8988T (cell line): ENCODE measurements at regions not wholly inside any gene's neighbourhood (a gene's known extent, or its start where the extent isn't known, plus 50 kb on each side); places are given as distances from the start of the nearest gene placed in this dataset.
"Not testable (repeated sequence)": the region's sequence is repeated elsewhere in the genome, so short reads cannot be mapped to it uniquely, and the experiment has no call there.

Experiments used
- DNase-seq: peaks from one replicate; pipeline ENCODE4 v3.0.0; 2011

DNA sequence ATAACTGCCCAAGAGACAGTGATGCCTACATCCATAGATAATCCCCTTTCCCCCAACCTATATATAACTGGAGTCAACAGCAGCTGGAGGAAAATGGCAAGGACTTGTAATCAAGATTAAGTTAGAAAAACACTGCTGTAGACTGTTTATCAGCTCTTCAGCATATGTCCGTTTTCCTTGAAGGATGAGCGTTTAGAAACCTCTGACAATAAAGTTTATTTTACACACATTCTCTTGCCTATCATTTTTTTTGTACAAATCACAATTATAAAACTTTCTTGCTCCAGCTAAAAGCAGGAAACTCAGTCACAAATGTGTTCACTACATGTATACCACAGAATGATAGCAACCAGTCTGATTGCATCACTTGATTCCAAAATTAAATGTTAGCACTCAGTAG lies 50.8 kb downstream of the PPIAL4G start:
- DNase-seq, result not testable (repeated sequence)

DNA sequence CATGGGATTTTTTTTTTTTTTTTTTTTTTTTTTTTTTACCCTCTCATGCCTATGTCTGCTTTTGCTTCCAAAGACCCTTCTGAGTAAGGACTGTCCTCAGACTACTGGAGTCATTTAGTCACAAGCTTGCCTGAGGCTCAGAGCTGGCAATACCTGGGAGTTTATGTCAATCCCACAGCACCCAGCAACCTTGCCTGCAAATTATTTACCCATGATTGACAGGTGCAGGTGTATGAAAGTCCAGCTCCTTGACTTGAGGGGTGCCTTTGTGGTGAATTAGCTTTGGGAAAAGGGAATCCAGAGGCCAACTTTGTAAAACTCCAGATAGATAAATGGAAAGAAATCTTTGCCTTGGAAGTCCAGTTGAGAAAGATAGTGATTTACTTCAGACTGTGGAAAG lies 53.2 kb downstream of the PPIAL4G start:
- not testable (repeated sequence) for DNase-seq

DNA sequence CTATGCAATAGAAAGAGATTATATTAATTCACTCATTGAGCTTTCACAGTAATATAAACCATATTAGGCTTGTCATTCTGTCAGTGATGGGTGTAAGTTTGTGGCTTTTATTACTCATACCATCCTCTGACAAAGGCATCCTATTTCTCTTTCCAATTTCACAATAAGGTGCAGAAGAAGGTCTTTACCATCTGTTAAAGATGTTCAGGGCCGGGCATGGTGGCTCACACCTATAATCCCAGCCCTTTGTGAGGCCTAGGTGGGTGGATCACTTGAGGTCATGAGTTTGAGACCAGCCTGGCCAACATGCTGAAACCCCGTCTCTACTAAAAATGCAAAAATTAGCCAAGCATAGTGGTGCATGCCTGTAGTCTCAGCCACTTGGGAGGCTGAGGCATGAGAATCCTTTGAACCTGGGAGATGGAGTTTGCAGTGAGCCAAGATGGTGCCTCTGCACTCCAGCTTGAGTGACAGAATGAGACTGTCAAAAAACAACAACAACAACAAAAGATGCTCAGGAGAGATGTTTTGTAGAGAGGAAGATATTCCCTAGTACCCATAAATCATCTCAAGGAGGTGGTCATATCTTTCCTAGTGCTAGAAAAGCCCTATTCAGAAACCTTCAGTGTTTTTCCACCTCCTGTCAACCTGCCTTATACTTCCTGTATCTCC lies 56.0 kb downstream of the PPIAL4G start:
- not testable (repeated sequence) for DNase-seq

DNA sequence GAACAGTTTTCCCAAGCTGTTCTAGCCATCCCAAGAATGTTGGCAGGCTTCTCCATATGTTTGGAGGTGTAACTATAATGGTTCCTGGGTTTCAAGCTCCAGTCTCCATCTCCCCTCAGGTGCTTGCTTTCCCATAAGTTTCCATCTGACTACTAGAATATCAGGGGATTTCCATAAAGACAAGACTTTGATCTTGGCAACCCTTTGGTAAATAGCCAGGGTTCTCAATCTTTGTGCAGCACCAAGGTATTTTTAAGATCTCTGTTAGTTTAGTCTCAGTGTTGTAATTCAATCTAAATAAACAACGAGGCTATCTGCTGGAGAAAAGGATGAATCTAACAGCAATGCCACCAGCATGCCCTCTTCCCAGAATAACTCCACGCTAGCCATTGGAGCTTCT lies 56.7 kb downstream of the PPIAL4G start:
- DNase-seq, result not testable (repeated sequence)

DNA sequence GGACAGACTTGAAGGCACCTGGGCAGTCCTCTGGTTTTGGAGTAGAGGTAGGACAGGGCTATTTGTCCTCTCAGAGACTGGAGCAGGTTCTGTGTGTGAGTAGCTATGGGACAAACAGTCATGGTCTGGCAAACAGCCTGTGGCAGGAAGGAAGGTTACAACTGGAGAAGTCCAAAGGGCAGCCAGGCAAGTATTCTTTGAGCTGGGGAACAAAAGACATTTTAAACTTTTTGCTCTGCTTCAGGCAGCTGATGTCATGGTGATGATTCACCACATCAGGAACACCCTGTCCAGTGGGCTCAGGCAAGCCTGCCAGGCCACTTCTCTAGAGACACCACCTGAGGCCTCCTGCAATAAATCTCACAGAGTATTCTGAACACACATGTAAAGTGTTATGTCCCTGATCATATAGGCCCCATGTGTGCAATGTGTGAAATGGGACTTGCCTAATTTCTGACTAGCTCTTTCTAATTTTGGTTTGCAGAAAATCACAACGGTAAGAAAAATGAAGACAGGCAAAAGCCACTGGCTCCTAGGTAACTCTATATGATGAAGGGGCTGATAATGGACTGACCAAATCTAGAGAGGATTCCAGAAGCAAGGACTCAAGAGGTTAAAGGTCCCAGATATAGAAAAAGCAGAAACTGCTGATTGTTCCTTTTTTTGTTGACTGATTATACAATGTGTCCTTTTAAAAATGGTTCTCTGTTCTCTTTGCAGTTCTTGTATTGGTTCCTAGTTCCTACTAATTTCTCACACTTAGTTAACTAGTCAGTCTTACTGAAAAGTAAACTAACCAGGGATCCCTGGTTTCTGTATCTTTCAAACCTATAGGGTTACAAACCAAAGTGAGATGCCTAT lies 58.7 kb downstream of the PPIAL4G start:
- DNase-seq, result not testable (repeated sequence)

DNA sequence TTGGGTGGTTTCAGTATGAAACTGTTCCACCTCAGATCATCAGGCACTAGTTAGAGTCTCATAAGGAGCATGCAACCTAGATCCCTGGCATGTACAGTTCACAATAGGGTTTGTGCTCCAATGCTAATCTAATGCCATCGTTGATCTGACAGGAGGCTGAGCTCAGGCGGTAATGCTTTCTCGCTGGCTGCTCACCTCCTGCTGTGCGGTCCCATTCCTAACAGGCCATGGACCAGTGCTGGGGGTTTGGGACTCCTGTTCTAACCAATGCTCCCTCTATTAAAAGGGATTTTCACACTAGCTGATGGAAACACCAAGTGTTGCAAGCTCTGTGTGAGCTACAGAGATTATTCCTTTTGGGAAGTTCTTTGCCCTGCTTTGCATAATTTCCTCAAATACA lies 60.2 kb downstream of the PPIAL4G start:
- not testable (repeated sequence) for DNase-seq

DNA sequence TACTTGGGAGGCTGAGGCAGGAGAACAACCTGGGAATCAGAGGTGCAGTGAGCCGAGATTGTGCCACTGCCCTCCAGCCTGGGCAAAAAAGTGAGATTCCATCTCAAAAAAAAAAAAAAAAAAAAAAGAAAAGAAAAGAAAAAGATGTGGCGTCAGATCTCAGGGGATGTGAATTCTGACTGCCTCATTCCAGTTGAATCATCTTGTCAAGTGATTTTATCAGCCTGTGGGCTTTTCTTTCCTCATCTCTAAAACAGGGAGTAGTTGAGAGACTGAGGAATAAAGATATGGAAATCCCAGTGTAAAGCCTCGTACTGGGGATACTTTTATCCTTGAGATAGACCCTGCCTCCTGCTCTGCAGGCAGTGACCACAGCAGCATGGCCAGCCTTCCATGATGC lies 65.9 kb downstream of the PPIAL4G start:
- not testable (repeated sequence) for DNase-seq

DNA sequence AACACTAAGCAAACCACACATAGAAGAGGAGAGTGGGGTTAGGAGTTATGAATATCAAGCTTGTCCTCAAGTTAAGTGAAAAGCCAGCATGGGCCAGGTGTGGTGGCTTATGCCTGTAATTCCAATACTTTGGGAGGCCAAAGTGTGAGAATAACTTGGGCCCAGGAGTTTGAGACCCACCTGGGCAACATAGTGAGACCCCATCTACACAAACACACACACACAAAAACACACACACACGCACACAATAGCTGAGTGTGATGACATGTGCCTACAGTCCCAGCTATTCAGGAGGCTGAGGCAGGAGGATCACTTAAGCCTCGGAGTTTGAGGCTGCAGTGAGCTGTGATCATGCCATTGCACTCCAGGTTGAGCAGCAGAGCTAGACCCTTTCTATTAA lies 69.7 kb downstream of the PPIAL4G start:
- DNase-seq, result not testable (repeated sequence)

DNA sequence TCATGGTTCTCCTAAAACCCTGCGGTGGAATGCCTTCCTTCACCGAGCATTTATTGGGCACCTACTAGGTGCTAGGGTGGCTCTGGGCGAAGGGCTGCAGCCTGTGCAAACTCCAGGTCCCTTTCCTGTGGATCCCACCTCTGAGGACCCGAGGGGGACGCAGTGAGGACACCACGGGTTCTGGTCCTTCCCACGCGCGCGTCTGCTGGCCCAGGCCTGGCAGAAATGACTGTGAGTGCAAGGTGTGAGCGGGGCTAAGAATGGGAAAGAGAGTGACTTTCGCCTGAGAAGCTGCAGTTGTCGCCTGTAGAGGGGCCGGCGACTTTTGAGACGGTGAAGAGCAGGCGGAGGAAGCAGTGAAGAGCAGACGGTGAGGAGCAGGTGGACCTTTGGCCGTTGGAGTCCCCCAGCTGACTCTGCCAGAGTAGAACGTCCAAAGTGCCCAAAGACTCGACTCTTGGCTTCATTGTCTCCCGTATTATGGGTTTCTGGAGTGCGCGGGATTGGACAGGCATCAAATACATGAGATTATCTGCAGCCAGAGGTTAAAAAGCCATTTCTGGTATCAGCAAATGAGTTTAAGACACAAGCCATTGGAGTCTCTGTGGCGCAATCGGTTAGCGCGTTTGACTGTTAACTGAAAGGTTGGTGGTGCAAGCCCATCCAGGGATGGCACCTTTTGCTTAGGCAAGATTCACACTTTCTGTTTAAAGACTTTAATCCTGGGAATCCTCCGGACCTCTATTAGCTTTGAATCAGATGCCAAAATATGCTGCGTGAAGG lies 78.1 kb downstream of the PPIAL4G start:
- not testable (repeated sequence) for DNase-seq

DNA sequence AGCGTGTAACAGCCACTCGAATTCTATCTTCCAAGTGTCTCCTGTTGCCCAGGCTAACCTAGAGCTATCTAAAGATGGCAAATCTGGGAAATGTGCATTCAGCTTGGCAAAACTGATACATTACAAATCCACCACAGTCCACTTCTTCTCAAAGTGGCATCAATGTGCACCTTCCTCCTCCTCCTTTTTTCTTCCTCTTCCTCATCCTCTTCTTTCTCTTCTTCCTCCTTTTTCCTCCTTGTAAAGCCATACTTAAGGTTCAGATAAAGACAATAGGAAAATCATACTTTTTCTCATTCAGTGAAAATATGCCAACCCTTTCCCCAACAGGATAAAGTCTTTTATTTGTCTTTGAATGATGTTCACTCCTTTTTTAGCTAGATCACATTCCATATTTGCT lies 79.2 kb downstream of the PPIAL4G start:
- not testable (repeated sequence) for DNase-seq

DNA sequence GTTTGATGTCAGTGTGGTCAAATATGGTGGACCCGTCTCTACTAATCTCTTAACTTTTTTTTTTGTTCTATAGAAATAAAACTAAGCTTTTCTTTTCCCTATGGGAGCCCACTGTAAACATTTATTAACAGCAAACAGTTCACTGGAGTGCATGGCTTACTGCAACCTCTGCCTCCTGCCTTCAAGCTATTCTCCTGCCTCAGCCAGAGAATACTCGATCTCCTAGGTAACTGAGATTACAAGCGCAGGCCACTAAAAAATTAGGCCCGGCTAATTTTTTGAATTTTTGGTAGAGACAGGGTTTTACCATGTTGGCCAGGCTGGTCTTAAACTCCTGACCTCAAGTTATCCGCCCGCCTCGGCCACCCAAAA lies 80.0 kb downstream of the PPIAL4G start:
- not testable (repeated sequence) for DNase-seq

DNA sequence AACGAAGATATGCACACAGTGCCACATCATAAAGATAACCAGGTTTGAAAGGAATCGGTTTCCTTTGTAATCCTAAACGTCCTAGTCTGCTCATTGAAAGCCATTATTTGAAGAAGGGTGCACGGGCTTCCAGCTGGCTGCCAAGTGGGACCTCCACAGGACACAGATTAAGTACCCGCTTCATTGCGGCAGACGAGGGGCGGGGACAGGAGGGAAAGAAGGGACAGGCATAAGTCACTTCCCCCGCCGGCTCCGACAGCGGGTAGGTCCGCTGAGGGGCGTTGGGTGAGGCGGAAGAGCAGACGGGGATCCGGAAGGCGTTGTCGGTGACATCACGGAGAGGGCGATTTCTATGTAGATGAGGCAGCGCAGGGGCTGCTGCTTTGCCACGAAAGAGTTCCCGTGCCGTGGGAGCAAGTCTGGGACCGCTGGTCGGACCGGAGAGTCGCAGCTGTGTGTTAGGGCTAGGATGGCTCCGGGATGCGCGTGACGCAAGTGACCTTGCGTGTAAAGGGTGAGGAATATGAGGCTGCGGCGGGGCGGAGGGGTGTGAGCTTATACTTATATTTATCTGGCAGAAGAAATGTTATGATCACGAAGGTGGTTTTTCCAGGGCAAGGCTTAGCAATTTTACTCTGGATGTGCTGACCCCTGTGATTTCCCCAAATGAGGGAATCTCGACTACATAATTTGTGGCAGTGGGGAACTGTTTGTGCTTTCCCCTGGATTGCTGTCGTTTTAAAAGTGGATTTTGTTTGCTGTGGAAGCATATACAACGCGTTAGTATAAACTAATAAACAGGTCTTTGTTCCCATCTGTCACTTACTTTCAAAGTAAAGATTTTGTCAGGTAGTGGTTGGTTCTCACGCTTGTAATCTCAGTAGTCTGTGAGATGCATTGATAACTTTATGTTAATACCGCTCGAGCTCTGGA lies 80.7 kb downstream of the PPIAL4G start:
- not testable (repeated sequence) for DNase-seq

DNA sequence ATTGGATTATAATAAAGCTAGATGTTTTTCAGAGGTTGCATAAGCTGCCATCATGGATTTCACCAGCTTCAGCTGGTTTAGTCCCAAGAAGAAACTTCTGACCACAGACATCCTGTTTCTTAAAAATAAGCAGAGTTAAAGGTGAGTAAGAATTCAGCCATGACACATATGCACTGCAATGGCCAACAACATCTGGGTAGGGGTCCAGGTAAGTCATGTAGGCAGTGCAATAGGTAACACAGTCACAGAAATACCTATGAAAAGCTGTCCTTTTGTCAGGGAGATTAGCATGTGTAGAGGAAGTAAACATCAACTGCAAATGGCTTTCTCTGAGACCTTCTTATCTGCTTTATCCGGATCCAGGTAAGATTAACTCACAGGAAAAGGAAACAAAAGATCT lies 85.6 kb downstream of the PPIAL4G start:
- not testable (repeated sequence) for DNase-seq

DNA sequence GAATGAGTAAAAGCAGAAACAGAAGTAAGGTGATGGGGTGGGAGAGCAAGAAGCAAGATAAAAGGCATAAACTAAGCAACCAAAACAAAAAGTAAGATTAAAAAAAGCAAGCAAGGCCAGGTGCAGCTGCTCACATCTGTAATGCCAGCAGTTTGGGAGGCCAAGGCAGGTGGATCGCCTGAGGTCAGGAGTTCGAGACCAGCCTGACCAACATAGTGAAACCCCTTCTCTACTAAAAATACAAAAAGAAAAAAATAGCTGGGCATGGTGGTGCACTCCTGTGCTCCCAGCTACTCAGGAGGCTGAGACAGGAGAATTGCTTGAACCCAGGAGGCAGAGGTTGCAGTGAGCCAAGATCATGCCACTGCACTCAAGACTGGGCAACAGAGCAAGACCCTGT lies 90.6 kb downstream of the PPIAL4G start:
- DNase-seq, result not testable (repeated sequence)

DNA sequence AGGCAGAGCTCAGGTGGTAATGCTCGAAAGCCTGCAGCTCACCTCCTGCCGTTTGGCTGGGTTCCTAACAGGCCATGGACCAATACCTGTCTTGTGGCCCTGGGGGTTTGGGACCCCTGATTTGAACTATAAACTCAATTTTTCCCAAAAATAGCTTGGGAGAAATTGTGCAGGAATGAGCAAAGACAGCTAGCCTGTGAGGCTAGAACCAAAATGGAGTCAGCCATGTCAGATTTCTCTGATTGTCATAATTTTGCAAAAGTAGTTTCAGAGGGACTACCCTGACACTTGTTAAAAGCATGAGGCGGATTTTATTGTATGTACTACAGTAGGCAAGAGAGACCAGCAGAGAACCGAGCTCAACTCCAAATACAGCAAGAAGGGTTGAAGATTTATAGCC lies 91.8 kb downstream of the PPIAL4G start:
- not testable (repeated sequence) for DNase-seq

DNA sequence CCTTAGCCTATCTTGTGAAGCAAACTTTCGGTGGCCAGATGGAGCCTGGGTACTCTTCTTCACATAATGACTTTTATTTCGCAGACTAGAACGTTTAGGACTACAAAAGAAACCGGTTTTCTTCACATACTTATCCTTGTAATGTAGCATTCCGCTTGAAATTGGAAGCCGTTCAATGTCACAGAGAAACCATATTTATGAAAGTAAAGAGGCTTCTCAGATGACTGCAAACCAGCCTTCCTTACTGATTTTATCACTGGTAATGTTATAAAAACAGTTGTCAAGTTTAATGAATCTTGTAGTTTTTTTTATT lies 94.1 kb downstream of the PPIAL4G start:
- DNase-seq, result no peak

DNA sequence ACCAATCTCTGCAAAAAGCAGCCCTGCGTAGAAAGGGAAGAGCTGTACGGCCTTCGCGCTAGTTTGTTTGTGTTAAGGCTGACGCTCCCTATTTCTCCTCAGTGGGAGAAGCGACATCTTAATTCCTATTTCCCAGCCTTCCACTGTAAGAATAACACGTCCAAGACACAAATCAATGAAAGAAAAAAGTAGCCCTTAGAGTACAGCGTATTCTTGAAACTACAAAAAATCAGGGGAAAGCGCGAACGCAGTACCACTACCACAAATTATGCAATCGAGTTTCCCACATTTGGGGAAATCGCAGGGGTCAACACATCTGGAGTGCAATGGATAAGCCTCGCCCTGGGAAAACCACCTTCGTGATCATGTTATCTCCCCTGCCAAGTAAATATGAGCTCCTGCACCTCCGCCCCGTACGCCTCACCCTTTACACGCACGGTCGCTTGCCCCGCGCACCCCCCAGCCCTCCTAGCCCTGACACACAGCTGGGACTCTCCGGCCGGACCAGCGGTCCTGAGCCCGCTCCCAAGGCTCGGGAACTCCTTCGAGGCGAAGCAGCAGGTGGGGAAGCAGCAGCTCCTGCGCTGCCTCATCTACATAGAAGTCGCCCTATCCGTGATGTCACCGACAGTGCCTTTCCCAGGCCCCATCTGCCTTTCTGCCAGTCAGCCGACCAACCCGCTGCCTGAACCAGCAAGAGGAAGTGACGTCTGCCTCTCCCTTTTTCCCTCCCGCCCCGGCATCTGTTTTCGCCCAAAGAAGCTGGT lies 94.7 kb downstream of the PPIAL4G start:
- DNase-seq, result peak; percentile 60

DNA sequence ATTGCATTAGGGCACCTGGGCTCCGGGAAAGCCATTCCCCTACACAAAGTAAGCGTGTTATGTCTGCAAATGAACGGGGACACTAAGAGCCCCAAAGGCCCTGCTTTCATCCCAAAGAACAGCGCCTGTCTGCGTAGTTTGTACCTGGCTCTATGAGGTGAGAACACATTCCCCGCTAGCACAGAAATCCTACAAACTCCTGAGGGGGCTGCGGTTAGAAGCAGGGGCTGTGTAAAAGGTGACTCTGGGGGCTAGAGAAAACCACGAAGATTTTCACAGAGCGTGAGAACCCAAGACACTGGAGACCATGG lies 95.2 kb downstream of the PPIAL4G start:
- not testable (repeated sequence) for DNase-seq

DNA sequence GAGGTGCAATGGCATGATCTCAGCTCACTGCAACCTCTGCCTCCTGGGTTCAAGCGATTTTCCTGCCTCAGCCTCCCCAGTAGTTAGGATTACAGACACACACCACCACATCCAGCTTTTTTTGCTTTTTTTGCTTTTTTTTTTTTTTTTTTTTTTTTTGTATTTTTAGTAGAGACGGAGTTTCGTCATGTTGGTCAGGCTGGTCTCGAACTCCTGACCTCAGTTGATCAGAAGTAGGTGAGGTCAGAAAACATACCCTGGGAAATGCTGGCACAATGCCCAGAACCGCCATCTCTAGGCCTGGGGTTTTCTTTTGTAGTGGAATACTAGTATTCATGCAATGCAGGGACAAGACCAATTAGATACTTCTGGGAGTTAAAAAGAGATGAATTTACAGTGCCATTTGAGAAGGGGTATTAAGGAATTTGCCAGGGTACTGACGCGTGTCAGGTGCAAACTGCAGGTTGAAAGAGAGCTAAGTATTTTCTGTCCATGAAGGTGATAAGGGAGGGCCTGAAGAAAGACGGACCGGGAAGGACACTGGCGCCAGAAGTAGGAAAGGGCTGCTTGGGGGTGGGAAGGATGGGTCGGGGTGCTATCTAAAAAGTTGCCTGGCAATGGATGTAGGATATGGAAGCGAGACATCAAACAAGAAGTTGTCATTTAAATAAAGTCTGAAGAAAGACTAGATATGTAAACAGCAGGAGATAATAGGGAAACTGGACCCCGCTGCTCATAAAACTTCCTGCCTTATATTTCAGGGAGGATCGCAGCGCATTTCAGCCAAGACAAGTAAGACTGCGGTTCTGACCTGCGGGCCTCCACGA lies 95.8 kb downstream of the PPIAL4G start:
- DNase-seq, result not testable (repeated sequence)

DNA sequence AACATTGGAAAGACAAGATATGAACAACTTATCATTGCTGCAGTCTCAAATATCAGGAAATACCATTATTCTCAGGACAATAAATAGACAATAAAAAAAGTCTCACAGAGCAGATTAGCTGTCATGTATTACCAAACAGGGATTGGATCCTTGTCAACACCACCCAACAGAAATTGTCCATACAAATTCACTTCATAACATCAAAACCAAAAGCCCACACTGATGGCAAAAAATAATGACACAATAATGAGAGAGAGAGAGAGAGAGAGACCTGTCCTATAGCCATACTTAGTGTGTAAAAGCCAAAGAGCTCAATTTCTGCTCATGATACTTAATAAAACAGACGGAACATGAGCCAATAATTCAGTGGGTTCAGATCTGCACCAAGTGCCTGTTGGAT lies 96.5 kb downstream of the PPIAL4G start:
- DNase-seq, result no peak

DNA sequence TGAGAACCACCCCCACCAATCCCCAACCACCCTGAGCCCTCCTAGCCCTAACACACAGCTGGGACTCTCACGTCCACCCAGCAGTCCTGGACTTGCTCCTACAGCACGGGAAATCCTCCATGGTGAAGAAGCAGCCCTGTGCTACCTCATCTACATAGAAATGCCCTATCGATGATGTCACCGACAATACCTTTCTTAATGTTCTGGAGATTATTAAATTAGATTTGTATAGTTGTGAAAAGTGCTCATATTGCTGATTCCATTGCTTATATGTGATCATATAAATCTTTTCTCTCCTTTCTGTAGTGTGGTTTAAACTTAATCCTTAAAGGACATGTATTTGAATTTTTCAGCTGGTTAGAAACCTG lies 97.1 kb downstream of the PPIAL4G start:
- not testable (repeated sequence) for DNase-seq
